ENCODE measurements at regions not wholly inside any gene's neighbourhood (a gene's known extent, or its start where the extent isn't known, plus 50 kb on each side); places are given as distances from the start of the nearest gene placed in this dataset.

- TF ChIP-seq ZNF671 (CRISPR knock-in tag; IDR thresholded peaks at IDR 0.05), result no peak
- TF ChIP-seq, protein P1, sequence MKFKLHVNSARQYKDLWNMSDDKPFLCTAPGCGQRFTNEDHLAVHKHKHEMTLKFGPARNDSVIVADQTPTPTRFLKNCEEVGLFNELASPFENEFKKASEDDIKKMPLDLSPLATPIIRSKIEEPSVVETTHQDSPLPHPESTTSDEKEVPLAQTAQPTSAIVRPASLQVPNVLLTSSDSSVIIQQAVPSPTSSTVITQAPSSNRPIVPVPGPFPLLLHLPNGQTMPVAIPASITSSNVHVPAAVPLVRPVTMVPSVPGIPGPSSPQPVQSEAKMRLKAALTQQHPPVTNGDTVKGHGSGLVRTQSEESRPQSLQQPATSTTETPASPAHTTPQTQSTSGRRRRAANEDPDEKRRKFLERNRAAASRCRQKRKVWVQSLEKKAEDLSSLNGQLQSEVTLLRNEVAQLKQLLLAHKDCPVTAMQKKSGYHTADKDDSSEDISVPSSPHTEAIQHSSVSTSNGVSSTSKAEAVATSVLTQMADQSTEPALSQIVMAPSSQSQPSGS (CRISPR knock-in tag; IDR thresholded peaks at IDR 0.05; ENCODE audit: borderline replicate concordance, low read depth), result no peak
These were observed 61.2 kb upstream of the PRDX6 start (continued) for GRCh38 chr1:173415905-173416450.

- Mint-ChIP-seq H3K4me1 (peaks cover 24% of the 10 kb centered on the region), H3K4me3 (no peak overlapping the region), H3K36me3 (peaks cover 19% of the 10 kb centered on the region), H3K9me3 (no peaks in the 10 kb centered on the region), H3K27me3 (ENCODE audit: low read depth) (no peaks in the 10 kb centered on the region), H3K27ac (no peak overlapping the region)
- ATAC-seq (no peak), DNase-seq (ENCODE audit: low spot score) (no peak)
- ChIA-PET CTCF (interaction anchor here (1.6 to 2.9 kb wide), 2 partner anchors 12 to 162 kb away, joined by 5 to 14 read pairs; no protein-coding TSS in a partner anchor), POLR2A (interaction anchor here (1.0 kb wide), 1 partner anchor 444 kb away, joined by 3 read pairs; no protein-coding TSS in a partner anchor)
- TF ChIP-seq ZNF396 (CRISPR knock-in tag; IDR thresholded peaks at IDR 0.05; ENCODE audit: borderline replicate concordance) (no peak), ZNF263 (CRISPR knock-in tag; IDR thresholded peaks at IDR 0.05; ENCODE audit: low read depth) (no peak), AFF4 (CRISPR knock-in tag; IDR thresholded peaks at IDR 0.05; ENCODE audit: borderline replicate concordance) (no peak), SP1 (CRISPR knock-in tag; conservative IDR thresholded peaks at IDR 0.05) (no peak), SMAD3 (CRISPR knock-in tag; IDR thresholded peaks at IDR 0.05; ENCODE audit: borderline replicate concordance) (no peak), PRRX2 (CRISPR knock-in tag; IDR thresholded peaks at IDR 0.05) (no peak), FOXP4 (CRISPR knock-in tag; IDR thresholded peaks at IDR 0.05) (no peak), TCF7 (CRISPR knock-in tag; IDR thresholded peaks at IDR 0.05; ENCODE audit: low read depth) (no peak), ZNF425 (CRISPR knock-in tag; conservative IDR thresholded peaks at IDR 0.05) (no peak), NR1H2 (CRISPR knock-in tag; IDR thresholded peaks at IDR 0.05) (no peak), NFATC4 (CRISPR knock-in tag; IDR thresholded peaks at IDR 0.05) (no peak), ZNF232 (CRISPR knock-in tag; IDR thresholded peaks at IDR 0.05) (no peak), TEAD1 (CRISPR knock-in tag; IDR thresholded peaks at IDR 0.05) (no peak)
- TF ChIP-seq, protein P2, sequence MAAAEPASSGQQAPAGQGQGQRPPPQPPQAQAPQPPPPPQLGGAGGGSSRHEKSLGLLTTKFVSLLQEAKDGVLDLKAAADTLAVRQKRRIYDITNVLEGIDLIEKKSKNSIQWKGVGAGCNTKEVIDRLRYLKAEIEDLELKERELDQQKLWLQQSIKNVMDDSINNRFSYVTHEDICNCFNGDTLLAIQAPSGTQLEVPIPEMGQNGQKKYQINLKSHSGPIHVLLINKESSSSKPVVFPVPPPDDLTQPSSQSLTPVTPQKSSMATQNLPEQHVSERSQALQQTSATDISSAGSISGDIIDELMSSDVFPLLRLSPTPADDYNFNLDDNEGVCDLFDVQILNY (CRISPR knock-in tag; IDR thresholded peaks at IDR 0.05), result no peak
- TF ChIP-seq, protein P3, sequence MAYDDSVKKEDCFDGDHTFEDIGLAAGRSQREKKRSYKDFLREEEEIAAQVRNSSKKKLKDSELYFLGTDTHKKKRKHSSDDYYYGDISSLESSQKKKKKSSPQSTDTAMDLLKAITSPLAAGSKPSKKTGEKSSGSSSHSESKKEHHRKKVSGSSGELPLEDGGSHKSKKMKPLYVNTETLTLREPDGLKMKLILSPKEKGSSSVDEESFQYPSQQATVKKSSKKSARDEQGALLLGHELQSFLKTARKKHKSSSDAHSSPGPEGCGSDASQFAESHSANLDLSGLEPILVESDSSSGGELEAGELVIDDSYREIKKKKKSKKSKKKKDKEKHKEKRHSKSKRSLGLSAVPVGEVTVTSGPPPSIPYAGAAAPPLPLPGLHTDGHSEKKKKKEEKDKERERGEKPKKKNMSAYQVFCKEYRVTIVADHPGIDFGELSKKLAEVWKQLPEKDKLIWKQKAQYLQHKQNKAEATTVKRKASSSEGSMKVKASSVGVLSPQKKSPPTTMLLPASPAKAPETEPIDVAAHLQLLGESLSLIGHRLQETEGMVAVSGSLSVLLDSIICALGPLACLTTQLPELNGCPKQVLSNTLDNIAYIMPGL (CRISPR knock-in tag; IDR thresholded peaks at IDR 0.05), result no peak
These were observed 59.6 kb upstream of the PRDX6 start for GRCh38 chr1:173417563-173417962.

All from WTC11 (cell line).